Cerebellar nuclear complex (tissue), 1 donor: ENCODE measurements at regions not wholly inside any gene's neighbourhood (a gene's known extent, or its start where the extent isn't known, plus 50 kb on each side); places are given as distances from the start of the nearest gene placed in this dataset.
"Not testable (repeated sequence)": the region's sequence is repeated elsewhere in the genome, so short reads cannot be mapped to it uniquely, and the experiment has no call there.

Source experiments
- DNase-seq, 2 experiments: peaks; one replicate each; lab custom pipeline; 2025; lab: John Stamatoyannopoulos, UW

- DNase-seq = no peak
These were observed 257.8 kb downstream of the NPHP4 start for GRCh38 chr1:5734414-5734813.

- DNase-seq = no peak
These were observed 258.6 kb downstream of the NPHP4 start for GRCh38 chr1:5733596-5733995.

DNA sequence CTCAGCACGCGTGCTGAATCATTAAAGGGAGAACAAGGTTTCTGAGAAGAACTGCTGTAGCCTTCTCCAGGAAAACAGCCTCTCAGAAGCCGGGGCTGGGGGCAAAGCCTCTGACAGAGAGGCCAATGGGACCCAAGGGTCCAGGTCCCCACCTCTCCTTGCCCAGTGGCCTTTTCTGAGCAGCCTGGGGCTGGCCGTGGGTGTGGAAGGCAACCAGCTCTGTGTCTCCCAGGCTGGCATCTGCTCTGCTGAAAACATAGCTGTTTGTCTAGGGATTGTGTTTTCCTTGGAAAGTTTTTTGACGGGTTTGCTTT, 261.2 kb downstream of the NPHP4 start:
- no peak for DNase-seq

GRCh38 chr1:5730272-5731109, 261.7 kb downstream of the NPHP4 start:
- DNase-seq = no peak

GRCh38 chr1:5729636-5730145, 262.5 kb downstream of the NPHP4 start:
- no peak for DNase-seq

- DNase-seq = no peak
These were observed 263.4 kb downstream of the NPHP4 start for GRCh38 chr1:5728663-5729355.

GRCh38 chr1:5727871-5728643, 264.2 kb downstream of the NPHP4 start:
- DNase-seq = no peak

DNA sequence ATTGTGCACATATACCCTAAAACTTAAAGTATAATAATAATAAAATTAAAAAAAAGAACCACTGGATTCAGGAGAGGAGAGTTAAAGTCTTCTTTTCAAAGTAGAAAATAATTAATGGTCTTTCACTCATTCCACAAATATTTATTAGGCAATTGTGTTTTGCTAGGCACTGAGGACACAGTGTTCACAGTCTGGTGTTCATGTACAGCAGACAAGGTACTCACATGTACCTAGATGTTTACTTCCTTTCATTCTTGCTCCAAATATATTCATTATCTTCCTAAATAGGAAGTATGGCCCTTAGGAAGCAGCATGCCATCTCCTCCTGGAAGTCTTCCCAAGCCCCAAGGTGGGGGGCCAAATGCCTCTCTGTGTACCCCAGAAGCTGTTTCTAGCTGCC, 265.0 kb downstream of the NPHP4 start:
- DNase-seq = no peak

GRCh38 chr1:5726586-5727184, 265.5 kb downstream of the NPHP4 start:
- not testable (repeated sequence) for DNase-seq

DNA sequence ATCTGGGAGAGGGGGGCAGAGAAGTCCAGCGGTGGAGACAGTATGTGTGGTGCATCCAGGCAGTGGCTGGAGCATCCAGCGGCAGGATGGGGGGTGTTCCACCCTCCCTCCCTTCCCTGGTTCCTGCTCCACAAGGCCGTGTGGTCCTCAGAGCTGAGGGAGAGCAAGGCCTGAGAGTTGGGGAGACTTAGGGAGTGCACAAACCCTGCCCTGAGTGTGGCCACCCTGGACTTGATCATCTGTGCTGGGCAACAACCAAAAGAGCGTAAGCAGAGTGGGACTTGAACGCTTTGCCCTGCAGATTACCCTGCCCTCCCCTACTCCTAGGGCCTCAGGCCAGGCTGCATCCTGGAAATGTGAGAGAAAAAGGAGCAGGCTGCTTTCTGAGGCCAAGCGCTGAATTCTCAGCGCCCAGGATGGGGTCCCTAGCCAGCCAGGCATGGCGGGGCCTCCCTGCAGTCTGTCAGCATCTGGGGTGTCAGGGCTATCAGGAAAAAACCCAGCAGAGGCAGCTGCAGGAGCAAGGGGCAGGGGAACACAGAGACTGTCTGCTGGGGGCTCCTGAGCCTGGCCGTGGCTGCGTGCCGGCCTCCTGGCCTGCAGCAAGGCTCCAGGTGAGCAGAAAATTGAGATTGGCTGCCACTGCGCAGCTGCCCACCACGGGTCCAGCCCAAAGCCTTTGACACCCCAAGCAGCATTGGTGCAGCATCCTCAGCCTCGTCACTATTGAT, 266.2 kb downstream of the NPHP4 start:
- DNase-seq = no peak

DNA sequence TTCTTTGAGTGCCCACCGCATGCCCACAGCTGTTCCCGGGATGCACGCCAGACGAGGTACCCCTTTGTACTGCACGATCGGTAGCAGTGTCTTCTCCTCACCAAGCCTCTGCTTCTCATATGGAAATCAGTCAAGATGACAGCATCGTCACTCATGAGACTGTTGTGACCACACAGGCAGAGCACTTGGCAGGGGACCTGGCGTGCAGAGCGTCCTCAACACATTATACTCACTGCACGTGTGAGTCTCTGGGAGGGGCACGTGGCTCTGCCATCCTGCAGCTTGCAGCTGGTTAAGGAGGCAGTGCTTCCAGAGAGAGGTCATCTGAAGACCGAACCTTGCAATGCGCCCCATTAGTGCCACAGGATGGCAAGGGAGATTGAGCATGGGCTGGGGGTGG, 266.8 kb downstream of the NPHP4 start:
- DNase-seq = no peak

DNA sequence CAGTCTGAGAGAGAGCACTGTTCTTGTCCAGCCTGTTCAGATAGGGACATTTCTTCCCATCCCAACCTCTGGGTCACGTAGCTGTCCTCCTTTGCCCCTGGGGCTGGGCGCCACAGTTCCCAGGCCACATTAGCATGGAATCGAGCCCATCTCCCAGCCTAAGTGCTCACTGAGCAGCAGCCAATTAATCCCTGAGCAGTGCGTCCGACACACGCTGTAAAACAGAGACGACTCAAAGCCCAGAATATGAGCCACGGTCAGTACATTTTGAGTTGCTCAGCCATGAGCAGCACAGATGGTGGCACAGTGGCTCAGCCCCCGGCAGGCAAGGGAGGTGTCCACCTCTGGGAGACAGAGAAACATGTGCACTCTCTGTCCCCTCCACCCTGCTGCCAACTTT, 267.4 kb downstream of the NPHP4 start:
- no peak for DNase-seq

- no peak for DNase-seq
These were observed 269.5 kb downstream of the NPHP4 start for GRCh38 chr1:5722635-5723164.

DNA sequence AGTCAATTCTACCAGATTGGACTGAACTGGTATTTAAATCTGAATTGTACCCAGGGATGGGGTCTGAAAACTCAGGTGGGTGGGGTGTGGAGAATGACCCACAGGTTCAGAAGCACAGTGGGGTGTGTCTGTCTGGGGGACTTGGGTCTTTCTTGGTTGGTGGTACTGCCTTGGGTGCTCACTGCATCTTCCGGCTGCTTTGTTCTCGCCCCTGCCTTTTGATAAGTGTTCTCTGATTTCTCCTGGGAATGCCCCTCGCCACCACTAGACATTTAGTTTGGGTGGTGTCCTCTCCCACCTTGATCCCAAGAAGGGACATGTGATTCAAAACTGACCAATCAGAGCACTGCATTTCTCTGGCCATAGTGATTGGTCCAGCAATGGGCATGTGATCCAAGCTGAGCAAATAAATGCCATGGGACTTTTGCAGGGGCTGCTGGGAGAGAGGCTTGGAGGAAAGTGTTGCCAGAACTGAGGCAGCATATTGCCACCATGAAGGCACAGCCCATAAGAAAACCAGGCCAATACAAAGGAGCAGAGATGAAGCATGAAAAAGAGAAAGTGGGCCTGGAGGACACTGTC, 270.5 kb downstream of the NPHP4 start:
- DNase-seq = no peak

GRCh38 chr1:5720936-5721335, 271.3 kb downstream of the NPHP4 start:
- DNase-seq = no peak

GRCh38 chr1:5720484-5720883, 271.7 kb downstream of the NPHP4 start:
- no peak for DNase-seq

GRCh38 chr1:5720045-5720444, 272.2 kb downstream of the NPHP4 start:
- no peak for DNase-seq

DNA sequence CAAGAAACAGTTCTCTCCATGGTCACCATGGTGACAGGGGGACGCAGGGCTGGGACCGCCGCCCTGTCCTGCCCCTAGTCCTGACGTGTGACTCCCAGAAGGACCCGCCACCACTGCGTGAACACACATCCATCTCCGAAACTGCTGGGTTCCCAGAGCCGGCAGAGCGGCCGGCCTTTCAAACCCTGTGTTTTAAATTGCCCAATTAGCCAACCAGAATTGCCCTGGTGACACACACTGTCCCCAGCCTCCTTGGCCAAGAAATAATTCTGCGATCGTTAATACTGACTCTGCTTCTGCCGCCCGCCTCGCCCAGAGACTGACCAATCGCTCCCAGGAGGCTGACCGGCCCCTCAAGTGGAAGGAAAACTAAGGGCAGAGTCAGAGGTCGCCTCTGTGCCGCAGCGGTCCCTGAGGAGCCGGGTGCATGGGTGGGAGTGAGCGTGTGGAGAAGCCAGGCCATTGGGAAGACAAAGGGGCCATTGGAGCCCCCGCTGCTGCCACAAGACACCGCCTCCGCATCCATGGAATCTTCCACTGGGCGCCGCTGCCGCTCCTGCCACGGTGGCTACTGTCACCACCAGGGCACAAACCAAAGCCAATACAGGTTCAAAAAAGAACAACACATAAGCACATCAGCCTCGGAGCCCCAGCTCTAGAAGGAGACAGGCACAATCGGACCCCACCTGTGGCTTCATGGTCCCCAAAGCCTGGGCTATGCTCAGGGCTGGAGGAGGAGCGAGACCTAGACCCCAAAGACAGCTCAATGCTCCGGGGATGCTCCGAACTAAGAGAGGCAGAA, 273.2 kb downstream of the NPHP4 start:
- no peak for DNase-seq

DNA sequence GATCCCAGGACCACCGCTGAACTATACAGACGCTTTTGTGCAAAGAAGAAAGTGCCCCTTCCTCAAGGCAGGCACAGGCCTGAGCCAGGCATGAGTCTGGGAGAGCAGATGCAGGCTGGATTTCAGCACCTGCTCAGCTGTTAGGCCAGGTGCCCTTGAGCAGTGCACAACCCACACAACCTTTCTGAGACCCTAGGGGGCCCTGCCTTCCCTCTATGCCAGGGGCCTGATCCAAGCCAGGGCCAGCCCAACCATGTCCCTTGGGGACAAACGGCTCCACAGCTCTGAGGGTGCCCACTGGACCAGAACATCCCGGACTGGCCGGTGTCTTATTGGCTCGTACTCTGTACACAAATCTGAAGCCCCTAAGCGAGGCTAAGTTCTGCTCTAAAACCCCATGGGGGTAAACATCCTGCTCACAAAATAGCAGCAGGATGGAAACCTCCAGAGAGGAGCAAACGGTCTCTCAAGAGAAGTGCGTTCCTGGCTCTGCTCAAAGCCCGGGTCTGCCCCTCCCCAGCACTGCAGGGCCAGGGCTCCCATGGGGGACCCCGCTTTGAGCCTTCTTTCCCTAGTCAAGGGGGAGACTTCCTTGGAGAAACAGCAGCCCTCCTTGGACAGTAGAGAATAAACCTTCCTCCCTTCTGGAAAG, 275.1 kb downstream of the NPHP4 start:
- DNase-seq = no peak

- no peak for DNase-seq
These were observed 276.1 kb downstream of the NPHP4 start for GRCh38 chr1:5716126-5716525.
